22Rv1 (cell line): ENCODE measurements at regions not wholly inside any gene's neighbourhood (a gene's known extent, or its start where the extent isn't known, plus 50 kb on each side); places are given as distances from the start of the nearest gene placed in this dataset.

Experiments
- ZFX ChIP-seq: fragments of 450-650 bp; IDR thresholded peaks from 2 replicates; pipeline ENCODE4 v1.6.1; 2017; ENCODE audit warnings: antibody characterized with exemption, borderline replicate concordance
- TF ChIP-seq, protein P1 (sequence below): fragments of 450-650 bp; IDR thresholded peaks from 2 replicates; pipeline ENCODE4 v1.5.1; 2017; ENCODE audit warnings: mild to moderate bottlenecking

DNA sequence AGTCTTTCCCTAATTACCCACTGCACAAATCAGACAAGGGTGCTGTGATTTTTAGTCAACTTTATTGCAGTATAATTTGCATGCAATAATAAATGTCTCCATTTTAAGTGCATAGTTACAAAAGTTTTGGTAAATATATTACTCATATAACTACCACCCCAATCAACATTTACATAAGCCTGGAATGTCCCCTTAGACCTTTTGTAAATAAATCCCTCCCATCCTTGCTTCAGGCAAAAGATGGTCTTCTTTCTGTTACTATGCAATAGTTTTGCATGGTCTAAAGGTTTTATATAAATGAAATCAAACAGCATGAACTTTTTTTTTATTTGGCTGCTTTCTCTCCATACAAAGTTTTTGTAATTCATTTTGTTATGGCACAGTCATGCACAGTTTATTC lies 235.4 kb downstream of the PYDC2 start:
- TF ChIP-seq, protein P1, sequence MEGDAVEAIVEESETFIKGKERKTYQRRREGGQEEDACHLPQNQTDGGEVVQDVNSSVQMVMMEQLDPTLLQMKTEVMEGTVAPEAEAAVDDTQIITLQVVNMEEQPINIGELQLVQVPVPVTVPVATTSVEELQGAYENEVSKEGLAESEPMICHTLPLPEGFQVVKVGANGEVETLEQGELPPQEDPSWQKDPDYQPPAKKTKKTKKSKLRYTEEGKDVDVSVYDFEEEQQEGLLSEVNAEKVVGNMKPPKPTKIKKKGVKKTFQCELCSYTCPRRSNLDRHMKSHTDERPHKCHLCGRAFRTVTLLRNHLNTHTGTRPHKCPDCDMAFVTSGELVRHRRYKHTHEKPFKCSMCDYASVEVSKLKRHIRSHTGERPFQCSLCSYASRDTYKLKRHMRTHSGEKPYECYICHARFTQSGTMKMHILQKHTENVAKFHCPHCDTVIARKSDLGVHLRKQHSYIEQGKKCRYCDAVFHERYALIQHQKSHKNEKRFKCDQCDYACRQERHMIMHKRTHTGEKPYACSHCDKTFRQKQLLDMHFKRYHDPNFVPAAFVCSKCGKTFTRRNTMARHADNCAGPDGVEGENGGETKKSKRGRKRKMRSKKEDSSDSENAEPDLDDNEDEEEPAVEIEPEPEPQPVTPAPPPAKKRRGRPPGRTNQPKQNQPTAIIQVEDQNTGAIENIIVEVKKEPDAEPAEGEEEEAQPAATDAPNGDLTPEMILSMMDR: no peak
- TF ChIP-seq ZFX: no peak
